Epidermal melanocyte (primary cell): ENCODE measurements at regions not wholly inside any gene's neighbourhood (a gene's known extent, or its start where the extent isn't known, plus 50 kb on each side); places are given as distances from the start of the nearest gene placed in this dataset.

Experiments used
- DNase-seq: peaks from one replicate; pipeline ENCODE4 v3.0.0; 2011; ENCODE audit warnings: low spot score; ENCODE audit not compliant: insufficient read length

DNA sequence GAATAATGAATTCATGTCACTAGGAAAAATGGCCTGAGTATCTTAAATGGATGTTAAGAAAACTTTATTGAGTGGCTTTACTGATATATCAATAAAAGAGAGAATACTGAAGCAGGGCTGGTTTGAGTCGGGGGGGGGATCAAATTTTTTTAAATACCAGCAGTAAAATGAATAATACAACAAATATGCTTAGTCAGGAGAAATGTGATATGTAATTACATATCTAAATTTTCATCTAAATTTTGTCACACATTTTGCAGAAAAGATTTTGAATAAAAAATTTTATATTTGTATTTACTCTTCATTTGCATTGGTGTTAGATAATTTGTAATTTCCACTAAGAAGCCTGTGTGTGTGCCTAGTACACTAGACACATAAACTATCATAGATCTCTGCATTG, 2300.2 kb downstream of the MRPL39 start:
- no peak for DNase-seq

DNA sequence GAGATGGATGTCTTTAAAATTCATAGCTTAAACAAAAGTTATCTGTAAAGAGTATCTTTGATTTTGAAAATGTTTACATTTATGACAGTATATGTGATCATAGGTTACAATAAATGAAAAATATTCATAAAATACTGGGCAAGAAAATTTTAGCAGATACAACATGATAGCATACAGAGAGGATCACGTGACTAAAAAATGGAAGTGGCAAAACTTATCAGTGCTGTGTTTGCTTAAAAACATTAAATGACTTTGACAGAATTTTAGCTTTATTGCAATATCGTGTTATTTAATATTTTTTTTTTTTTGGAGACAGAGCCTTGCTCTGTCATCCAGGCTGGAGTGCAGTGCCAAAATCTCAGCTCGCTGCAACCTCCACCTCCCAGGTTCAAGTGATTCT, 2294.1 kb downstream of the NCAM2 start:
- no peak for DNase-seq

- DNase-seq = no peak
Observed at GRCh38 chr21:23281917-23282316, 2283.7 kb downstream of the NCAM2 start.

DNA sequence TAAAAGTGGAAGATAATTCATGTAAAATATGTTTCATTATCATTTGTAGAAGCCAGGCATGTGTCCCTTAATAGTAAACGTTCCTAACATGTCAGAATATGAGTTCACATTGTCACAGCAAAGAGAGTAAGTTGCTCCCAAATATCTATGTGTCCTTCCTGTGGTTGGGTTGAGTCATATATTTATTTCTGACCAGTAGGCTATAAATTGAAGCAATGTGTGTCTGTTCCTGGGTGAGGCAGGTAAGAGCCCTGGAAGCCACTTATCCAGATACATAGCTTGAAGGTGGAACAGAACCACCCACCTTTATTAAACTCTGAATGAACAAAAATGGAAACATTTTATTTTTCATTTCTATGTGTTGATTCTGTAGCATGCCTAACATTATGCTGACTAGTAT, 2251.6 kb downstream of the NCAM2 start:
- no peak for DNase-seq

GRCh38 chr21:23247334-23247733, 2249.1 kb downstream of the NCAM2 start:
- no peak for DNase-seq

- no peak for DNase-seq
Observed at GRCh38 chr21:23245255-23245654, 2247.0 kb downstream of the NCAM2 start.

DNA sequence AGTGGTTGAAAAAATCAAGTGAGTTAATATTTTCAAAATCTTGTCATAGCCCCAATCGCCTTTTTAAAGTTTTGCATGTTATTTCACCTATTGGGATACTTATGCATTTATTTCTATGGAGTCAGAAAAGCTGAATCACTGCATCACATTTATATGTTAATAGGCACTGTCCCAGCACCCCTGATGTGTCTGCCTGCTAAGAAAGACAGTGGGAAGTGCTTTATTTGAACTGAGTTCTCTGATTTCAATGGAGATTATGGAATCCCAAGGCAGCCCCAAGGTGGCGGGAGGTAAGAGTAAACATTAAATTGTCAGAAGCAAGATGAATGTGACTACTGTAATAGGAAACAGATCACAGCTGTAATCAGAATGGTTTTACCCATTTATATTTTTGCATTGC, 2225.7 kb downstream of the NCAM2 start:
- no peak for DNase-seq

DNA sequence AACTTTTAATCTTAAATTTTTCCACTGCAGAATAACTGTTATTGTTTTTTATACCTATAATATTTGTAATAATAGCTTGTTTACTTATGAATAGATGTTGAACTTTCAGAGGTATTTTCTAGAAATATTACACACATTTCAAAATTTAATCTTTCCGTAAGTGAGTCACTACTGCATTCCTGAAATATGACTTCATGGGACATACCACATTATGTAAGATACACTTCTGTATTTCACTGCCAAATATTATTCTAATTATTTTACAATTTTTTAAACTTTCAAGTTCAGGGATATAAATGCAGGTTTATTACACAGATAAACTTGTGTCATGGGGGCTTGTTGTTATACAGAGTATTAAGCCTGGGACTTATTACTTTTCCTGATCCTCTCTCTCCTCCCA, 2220.5 kb downstream of the NCAM2 start:
- no peak for DNase-seq

GRCh38 chr21:23217597-23217996, 2219.4 kb downstream of the NCAM2 start:
- DNase-seq = no peak

GRCh38 chr21:23215261-23215660, 2217.1 kb downstream of the NCAM2 start:
- no peak for DNase-seq
